HuH-7.5 (cell line): ENCODE measurements at regions not wholly inside any gene's neighbourhood (a gene's known extent, or its start where the extent isn't known, plus 50 kb on each side); places are given as distances from the start of the nearest gene placed in this dataset.
"Not testable (repeated sequence)": the region's sequence is repeated elsewhere in the genome, so short reads cannot be mapped to it uniquely, and the experiment has no call there.

Experiments
- DNase-seq: peaks from one replicate; pipeline ENCODE4 v3.0.0; 2011; ENCODE audit warnings: low spot score

DNA sequence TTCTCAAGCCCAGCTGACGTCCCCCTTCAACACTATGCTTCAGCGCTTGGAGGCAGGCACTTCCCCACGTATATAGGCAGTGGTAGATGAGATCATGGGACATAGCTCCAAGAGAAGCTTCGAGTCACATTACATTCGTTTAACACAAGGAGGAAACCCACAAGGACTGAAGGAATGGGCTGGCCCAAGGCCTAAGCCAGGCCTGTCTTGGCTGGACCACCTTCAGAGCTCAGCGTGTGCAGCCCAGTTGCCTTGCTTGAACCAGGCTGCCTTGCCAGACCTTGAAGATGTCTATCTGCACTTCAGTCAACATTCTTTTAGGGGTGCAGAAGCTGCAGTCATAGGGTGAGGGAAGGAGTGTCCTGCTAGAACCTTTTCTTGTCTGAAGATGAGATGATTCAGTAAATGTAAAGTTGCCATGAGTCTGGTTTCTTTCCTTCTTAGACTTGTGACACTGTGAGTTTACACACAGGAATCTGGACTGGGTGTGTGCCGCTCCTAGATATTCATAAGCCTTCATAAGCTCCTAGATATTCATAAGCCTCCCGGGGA, 144.1 kb upstream of the RBPJ start:
- no peak for DNase-seq

DNA sequence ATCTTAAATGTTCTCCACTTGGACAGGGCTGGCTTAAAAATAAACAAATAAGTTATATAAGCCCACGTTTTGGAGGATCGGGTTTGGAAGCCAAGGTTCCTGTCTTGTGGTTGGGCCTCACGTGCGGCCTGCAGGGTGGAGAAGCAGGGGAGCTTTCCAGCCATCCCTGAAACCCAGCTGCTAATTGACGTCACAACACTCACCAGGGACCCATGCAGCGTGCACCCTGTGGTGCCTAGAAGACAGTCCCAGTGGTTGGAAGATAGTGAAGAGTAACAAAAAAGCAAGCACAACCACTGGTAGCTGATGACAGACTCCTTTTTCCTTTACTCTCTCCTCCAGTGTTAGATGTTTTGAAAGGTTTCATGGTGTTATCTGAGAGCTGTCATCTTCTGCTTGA, 142.0 kb upstream of the RBPJ start:
- DNase-seq = no peak

DNA sequence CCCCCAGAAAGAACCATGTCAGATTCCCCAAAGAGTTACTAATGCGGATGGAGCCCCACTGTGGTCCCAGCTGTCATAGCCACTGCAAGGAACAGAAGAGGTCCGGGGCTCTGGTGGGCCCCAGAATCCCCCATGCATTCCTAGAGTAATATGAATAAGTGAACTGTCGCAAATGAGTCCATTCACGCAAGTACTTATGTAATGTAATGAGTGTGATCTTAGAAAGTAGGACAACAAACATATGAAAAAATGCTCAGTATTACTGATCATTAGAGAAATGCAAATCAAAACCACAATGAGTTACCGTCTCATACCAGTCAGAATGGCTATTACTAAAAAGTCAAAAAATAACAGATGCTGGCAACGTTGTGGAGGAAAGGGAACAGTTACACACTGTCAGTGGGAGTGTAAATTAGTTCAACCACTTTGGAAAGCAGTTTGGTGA, 141.5 kb upstream of the RBPJ start:
- DNase-seq = no peak

DNA sequence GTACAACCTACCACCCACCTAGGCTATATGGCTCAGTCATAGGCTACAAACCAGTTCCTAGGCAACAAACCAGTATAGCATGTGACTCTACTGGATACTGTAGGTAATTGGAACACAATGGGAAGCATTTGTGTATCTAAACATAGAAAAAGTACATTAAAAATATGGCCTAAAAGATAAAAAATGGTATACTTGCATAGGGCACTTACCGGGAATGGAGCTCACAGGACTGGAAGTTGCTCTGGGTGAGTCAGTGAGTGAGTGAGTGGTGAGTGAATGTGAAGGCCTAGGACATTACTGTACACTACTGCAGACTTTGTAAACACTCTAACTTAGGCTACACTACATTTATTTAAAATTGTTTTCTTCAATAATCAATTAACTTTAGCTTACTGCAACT, 139.2 kb upstream of the RBPJ start:
- DNase-seq = no peak

DNA sequence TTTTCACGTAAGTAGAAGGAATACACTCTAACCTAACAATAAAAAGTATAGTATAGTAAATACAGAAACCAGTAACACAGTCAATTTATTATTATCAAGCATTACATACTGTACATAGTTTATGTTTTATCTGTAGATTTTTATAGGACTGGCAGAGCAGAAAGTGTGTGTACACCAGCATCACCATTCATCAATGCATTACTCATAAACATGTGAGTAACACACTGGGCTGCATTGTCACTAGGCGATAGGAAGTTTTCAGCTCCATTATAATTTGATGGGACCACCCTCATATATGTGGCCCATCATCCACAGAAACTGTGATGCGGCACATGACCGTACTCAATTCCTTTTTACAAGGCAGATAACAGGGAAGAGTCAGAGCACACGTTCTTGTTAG, 137.8 kb upstream of the RBPJ start:
- DNase-seq = no peak

DNA sequence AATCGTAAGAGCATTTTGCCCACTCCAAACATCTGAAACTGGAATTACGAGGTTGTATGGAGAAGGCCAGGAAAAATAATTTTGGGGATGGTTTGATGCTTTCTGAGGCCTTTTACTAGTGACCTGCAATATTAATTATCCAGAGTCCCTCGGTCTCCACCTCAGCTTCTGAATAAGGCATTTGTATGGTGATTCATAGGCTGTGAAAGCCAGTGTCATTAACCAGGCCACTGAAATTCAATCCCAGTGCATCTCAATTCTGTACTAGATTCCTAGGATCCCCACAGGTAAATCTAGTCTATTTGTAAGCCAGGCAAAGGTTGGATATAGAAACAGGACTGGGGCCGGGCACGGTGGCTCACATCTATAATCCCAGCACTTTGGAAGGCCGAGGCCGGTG, 135.4 kb upstream of the RBPJ start:
- DNase-seq = no peak

DNA sequence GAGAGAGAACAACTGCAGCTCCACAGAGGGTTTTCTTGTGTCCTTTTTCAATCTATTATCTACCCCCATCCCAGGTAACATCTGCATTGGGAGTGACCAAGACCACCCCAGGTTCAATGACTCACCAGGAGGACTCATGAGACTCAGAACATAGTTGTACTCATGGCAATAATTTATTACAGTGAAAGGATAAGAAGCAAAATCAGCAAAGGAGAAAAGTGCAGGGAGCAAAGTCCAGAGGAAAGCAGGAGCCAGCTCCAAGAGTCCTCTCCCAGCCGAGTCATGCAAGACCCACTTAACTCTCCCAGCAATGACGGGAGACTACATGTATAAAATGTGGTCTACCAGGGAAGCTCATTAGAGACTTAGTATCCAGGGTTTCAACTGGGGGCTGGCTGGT, 129.5 kb upstream of the RBPJ start:
- no peak for DNase-seq

DNA sequence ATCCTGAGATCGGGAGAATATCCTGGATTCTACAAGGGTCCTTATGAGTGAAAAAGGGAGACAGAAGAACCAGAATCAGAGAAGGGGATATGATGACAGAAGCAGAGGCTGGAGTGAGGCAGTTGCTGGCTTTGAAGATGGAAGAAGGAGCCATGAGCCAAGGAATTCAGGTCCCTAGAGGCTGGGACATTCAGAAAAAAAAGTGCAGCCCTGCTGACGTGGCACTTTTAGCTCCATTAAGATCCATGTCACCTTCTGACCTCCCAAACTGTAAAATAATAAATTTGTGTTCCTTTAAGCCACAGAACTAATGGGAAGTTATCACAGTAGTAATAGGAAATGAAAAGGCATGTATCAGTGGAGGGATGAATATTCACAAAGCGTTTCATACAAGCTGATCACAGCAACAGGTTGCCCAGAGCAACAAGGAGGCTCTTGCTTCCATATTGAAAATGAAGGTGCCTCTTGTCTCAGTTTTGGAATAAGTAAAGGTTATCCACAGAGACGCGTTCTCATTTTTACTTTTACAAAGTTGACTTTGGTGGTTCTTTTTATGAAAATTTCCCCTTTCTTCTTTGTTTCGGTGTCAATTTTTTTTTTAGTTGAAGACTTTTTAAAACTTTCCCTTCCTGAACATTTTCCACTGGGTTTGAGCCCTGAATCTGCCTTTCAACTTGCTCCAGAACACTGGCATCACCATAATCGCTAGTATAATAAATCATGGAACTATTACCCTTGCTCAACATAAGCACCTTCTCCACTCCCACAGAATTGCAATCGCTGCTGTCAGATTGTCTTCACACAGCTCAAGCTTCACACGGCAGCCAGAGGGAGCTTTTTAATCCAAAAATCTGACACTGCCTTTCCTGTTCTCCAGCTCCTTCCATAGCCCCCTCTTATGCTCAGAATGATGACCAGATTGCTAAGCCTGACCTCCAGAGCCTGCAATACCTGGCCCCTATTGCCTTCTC, 127.6 kb upstream of the RBPJ start:
- no peak for DNase-seq

DNA sequence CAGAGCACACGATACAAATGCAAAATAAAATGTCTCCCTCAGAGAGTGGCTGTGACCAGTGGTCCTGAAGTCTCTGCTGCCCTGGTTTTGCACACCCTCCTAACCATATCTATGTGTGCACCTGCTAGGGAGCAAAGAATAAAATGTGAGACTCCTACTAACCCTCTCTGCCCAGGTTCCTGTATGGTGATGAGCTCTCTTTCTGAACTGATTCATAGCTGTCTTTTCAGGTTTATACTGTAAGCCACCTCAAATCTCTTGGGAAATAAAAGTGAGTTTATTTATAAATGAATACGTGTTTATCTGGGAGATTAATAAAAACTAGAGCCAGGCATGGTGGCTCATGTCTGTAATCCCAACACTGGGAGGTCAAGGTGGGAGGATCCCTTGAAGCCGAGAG, 126.0 kb upstream of the RBPJ start:
- no peak for DNase-seq

DNA sequence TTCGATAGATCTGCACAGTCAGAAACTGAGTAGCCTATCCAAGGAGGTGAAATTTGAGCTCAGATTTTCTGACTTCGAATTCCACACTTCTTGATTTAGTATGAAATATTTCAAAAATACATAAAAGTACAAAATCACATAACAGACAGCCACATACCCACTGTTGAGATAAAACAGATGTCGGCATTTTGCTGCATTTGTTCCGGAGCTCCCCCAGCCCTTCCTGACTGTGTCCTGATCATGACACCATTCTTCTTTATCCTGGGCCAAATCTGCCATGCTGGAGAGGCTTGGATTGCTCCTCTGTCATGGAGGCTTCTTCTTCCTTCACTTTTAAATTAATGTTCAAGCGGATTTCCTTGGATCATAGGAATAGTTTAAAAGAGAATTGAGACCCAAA, 124.2 kb upstream of the RBPJ start:
- no peak for DNase-seq

DNA sequence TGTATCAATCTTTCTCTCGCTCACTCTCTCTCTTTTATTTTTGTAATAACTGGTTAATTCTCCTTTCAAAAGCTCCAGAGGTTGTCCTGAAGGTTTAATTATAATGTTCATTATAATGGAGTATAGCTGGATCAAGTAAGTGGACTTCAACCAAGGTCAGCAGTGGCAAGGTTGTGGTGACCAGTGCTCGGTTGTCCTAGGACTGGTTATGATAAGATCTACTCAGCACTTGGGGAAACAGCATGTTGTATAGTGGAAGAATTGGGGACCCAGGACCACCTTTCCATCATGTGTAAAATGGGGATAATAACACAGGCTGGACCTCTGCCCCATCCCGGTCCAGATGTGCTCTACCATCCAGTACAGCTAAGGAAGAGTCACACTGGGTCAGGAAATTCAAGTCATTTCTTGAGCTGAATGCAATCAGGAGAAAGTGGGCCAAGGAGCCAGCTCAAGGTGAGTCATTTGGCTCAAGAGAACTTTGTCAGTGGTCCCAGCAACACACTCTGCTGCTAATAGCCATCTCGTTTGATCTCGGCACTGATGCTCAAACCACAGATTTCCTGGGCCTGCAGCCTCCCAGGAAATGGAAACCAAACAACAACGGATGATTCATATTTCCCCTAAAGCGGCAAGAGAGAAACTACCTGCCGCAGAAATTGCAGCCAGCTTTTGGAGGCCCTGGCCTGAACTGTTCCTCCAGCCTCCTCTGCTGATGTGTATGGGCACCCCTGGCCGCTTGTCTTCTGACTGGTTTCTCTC, 123.6 kb upstream of the RBPJ start:
- no peak for DNase-seq

DNA sequence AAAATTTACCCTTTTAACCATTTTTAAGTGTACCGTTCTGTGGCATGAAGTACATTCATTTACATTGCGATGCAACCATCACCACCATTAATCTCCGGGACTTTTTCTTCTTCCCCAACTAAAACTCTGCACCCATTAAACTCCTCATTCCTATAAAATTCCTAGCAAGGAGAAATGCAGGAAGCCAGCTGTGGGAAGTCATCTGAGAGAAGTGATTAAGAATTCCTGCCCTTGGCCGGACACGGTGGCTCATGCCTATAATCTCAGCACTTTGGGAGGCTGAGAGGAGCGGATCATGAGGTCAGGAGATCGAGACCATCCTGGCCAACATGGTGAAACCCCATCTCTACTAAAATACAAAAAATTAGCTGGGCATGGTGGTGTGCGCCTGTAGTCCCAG, 121.9 kb upstream of the RBPJ start:
- not testable (repeated sequence) for DNase-seq

DNA sequence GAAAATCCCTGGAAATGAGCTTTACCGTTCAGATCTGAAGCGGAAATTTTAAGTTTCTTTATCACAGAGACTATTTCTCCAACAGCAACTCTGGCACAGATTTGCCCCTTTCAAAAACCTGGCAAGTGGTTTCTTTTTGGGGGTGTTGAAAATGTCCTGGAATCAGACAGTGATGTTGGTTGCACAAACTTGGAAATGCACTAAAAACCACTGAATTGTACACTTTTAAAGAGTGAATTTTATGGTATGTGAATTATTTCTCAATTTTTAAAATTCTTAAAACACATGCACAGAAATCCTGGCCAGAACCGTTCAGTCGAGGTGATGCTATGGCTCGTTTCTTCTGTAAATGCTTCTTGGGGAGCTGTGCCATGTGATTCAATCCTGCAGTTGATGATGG, 121.2 kb upstream of the RBPJ start:
- no peak for DNase-seq

DNA sequence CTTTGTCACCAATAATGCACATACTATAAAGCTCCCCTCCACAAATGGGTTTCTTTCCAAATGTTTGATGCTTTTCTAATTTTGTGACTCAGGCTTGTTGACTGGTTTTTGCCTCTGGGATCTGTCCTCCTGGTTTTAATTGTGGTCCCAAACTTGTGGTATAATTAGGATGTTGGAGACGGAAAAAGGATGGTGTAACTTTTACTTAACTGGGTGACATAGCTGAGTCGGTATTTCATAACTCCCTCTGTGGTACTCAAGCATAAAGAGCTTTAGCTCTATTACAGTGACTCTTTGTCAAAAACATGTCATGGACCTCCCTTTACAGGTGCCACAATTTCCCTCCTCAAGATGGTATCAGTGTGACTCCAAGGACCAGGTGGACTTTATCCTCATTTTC, 119.7 kb upstream of the RBPJ start:
- no peak for DNase-seq

DNA sequence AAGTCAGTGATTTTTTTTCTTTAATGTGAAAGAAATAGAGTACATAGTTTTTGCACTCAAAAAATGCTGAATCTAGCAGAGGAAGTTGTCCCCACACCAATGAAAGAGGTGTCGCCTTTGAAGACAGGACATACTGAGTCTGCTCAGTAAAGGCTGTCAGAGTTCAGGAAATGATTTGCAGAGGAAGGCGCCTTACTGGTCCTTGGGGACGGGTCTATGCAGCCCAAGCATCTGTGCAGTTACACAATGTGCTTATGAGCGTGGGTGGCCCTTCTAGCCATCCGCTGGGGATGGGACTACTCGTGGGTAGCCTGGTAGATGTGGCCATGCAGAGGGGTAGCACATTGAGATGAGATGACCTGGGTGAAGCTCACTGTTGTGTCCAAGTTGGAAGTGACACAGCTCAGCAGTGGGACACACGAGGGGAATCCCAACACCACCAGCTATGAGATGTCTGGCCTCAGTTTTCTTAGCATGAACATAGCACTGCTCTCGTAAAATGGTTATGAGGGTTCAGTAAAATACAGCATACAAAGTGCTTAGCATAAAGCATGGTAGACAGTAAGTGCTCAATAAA, 116.5 kb upstream of the RBPJ start:
- DNase-seq = no peak

DNA sequence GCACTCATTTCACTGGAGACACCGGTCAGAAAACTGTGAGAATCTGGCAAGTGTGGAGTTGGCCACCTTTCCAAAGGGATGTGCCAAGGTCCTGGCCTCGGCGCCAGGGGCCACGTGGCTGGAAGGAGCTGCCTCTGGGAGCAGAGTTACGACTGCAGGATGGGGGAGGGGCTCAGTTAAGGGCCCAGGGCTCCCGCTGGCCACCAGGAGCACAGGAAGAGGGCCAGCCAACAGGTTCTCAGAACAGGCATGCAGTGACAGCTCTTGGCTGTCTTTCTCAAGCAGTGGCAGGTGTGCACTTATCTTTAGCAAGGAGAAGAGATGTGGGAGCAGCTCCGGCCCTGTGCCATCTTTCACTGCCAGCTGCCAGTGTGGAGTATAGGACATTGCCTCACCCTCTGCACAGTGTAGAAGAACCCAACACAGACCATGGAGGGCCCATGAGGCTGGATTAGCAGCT, 115.9 kb upstream of the RBPJ start:
- no peak for DNase-seq

DNA sequence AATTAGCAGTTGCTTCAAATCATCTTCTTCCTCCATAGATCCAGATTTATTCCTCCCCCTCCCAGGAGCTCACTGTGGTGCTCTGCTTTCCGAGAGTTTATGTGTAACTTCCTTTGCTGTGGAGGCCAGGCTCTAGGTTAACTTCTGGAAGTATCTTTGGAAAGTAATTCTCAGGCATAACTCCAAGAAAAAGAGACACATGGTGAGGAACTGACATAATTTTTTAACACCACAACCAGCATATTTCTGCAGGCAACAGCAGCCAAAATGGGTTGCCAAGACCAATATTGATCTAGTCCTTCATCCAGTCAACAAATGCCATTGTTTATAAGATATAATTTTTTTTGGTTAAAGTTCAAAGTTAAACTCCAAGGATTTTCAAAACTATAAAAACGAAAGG, 114.5 kb upstream of the RBPJ start:
- DNase-seq = no peak

DNA sequence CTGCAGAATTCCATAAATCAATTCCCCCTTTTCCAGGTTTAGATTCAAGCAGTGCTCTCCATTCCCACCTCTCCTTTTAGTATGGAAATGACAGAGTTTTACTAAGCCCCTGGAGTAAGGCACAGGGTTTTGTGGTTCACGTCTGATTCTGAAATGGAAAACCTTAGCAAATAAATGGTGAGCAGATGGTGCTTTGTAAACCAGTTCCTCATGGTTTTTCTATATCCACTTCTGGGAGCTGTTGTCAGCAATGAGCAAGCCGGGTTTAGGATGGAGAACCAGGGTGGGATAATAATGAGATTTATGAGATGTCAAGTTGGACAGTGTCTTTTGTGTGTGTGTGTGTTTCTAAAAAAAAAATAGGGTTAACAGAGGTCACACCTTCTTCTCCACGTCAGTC, 113.8 kb upstream of the RBPJ start:
- no peak for DNase-seq

DNA sequence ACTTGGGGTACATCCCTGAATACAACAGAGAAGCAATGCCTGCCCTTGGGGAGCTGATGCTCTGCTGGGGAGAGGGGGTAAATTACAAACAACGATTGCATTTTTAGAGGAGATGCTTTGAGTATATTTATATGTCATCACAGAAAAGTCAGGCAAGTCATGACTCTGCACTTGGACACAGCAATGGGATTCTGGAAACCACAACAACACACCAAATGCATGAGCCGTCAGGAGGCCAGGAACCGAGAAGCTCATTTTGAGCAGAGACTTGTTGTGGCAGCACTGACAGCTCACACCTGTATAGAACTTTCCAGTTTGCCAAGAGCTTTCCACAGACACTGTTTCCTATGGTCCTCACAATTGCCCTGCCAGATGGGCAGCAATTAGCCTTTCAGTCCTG, 113.2 kb upstream of the RBPJ start:
- no peak for DNase-seq

DNA sequence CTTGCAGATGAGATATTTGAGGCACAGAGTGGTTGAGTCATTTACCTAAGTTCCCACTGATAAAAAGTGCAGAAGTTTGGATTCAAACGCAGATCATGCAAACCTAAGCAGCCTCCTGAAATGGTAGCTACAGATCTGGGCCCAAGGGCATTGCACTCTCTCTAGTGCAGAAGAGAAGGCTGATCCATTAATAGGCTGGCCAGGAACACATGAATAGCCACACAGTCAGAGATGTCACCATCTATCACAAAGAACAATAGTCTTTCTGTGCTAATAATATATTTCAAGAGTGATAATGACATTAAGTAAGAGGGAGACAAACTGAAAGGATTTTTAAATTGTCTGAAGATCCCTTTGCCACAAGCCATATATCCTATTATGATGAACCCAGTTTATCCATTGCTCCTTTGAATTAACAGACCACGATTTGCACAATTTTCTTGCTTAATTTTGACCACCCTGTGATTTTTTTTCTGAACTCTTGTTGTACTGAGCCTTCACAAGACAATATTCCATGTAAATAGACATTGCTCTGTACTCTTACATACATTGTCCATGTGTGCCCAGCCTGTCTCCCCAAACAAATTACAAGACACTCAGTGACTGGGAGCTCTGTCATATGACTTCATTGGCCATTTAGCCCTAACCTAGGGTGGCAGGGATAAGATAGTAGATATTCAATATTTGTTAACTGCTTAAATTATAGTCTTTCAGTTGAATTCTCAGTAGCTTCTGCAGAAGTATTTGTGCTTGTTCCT, 112.4 kb upstream of the RBPJ start:
- DNase-seq = no peak

DNA sequence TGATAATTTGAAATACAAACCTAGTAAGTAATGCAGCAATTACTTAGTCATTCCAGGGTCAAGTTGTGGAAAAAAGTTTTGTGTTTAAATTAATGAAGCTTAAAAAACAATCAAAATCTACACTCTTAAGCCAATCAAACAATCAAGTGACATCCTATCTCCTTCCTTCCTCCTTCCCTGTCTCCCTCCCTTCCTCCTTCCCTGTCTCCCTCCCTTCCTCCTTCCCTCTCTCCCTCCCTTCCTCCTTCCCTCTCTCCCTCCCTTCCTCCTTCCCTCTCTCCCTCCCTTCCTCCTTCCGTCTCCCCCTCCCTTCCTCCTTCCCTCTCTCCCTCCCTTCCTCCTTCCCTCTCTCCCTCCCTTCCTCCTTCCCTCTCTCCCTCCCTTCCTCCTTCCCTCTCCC, 111.4 kb upstream of the RBPJ start:
- not testable (repeated sequence) for DNase-seq

DNA sequence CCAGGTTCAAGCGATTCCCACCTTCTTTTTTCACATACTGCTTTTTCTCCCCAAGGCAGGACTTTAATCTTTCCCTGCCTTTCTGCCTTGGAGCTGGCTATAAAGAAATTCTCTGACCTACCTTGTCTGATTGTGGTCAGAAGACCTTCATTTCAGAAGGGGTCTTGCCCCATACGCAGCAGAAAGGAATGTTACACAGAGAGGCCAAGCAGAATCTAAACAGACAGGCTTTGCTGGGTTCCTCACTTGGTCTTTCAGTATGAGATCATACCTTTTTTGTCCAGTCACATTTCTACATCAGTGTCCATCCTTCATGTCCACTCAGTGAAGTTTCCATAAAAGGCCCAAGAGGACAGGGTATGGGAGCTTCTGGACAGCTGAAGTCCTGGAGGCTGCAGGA, 108.3 kb upstream of the RBPJ start:
- no peak for DNase-seq
